ENCODE measurements at regions not wholly inside any gene's neighbourhood (a gene's known extent, or its start where the extent isn't known, plus 50 kb on each side); places are given as distances from the start of the nearest gene placed in this dataset.

DNA sequence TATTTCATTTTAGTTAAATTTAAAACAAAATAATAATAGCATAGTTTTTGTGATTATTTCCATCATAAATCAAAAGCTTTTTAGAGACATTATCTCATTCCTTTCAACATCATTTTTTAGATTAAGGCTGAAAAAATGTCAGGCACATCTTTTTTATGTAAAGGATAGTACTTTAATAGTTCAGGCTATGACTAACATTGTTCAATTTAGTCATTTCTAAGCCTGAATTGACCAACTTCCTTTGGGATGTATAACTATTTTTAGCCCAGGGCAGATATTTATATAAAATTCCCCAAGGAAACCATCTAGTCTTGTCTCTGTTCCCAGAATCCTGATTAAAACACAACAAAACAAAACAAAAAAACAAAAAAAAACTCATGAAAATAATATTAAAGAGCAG is 145.6 kb upstream of the PCDH18 start (continued):
- TF ChIP-seq, protein P1, sequence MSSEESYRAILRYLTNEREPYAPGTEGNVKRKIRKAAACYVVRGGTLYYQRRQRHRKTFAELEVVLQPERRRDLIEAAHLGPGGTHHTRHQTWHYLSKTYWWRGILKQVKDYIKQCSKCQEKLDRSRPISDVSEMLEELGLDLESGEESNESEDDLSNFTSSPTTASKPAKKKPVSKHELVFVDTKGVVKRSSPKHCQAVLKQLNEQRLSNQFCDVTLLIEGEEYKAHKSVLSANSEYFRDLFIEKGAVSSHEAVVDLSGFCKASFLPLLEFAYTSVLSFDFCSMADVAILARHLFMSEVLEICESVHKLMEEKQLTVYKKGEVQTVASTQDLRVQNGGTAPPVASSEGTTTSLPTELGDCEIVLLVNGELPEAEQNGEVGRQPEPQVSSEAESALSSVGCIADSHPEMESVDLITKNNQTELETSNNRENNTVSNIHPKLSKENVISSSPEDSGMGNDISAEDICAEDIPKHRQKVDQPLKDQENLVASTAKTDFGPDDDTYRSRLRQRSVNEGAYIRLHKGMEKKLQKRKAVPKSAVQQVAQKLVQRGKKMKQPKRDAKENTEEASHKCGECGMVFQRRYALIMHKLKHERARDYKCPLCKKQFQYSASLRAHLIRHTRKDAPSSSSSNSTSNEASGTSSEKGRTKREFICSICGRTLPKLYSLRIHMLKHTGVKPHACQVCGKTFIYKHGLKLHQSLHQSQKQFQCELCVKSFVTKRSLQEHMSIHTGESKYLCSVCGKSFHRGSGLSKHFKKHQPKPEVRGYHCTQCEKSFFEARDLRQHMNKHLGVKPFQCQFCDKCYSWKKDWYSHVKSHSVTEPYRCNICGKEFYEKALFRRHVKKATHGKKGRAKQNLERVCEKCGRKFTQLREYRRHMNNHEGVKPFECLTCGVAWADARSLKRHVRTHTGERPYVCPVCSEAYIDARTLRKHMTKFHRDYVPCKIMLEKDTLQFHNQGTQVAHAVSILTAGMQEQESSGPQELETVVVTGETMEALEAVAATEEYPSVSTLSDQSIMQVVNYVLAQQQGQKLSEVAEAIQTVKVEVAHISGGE (CRISPR knock-in tag; IDR thresholded peaks at IDR 0.05), result no peak
- TF ChIP-seq TARDBP (IDR thresholded peaks at IDR 0.05; ENCODE audit: borderline replicate concordance) (no peak), SUPT20H (IDR thresholded peaks at IDR 0.05; ENCODE audit: borderline replicate concordance, control insufficient read depth, low read depth, low read length) (no peak)

DNA sequence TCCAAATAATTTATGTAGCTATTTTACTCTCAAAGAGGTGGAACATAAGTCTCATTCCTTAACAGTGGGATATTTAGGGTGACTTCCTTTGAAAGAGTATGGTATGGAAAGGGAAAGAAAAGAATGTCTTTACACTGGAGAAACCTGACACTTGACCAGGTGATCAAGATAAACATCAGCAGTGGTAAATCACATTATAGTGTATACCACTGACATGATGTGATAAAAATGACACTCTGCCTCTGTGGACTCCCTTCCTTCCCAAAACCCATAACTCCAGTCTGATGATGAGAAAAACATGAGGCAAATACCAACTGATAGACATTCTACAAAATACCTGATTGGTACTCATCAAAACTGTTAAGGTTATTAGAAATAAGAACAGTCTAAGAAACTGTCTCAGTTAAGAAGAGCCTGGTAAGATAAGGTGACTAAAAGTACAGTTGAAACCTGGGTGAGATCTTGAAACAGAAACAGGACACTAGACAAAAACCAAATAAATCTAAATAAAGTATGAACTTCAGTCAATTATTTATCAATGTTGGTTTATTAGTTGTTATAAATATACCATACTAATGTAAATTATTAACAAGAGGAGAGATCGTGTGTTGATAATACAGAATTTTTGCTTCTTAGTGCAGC is 144.2 kb upstream of the PCDH18 start:
- Histone ChIP-seq H3K79me2 (ENCODE audit: control insufficient read depth, insufficient read depth, low read length) (no peaks in the 10 kb centered on the region), H3K9me3 (replicated peaks; ENCODE audit: control insufficient read depth, insufficient read depth, low read length) (no peaks in the 10 kb centered on the region), H3K36me3 (ENCODE audit: control insufficient read depth in 2 of 2, insufficient read depth in 2 of 2, low read length in 1 of 2) (no peaks in the 10 kb centered on the region), H3K4me2 (ENCODE audit: control insufficient read depth, insufficient read depth) (no peak overlapping the region), H3K27ac (ENCODE audit: control insufficient read depth, insufficient read depth) (no peak overlapping the region), H2AFZ (ENCODE audit: control insufficient read depth, low read depth, low read length) (no peak overlapping the region), H3K27me3 (replicated peaks in 1 of 2; ENCODE audit: control insufficient read depth in 2 of 2, insufficient read depth in 2 of 2, low read length in 1 of 2) (no peaks in the 10 kb centered on the region), H4K20me1 (ENCODE audit: control insufficient read depth, insufficient read depth) (no peaks in the 10 kb centered on the region), H3K4me3 (no peak overlapping the region), H3K9ac (ENCODE audit: control insufficient read depth, insufficient read depth, low read length) (no peak overlapping the region), H3K4me1 (ENCODE audit: control insufficient read depth, insufficient read depth, low read length) (no peaks in the 10 kb centered on the region)
- POLR2A ChIA-PET, result no interaction called here
- CTCF ChIA-PET, result no interaction called here
- TF ChIP-seq PAX8 (IDR thresholded peaks at IDR 0.05), result no peak
- TF ChIP-seq SIX5 (IDR thresholded peaks at IDR 0.05; ENCODE audit: low read depth, low read length, severe bottlenecking), result no peak
- in situ Hi-C loops (cut with MboI) (no loop called here), intact Hi-C loops (cut with micrococcal nuclease; ENCODE audit: unreplicated experiment) (loop anchor here (2.0 kb wide), 1 partner anchor 36 kb away; no protein-coding TSS in a partner anchor)
- 85% methylated on average over 1 of the region's 1 CpG for WGBS (ENCODE audit: insufficient coverage, insufficient replicate concordance, low lambda C conversion rate, missing lambda C conversion rate)
- RAD21 ChIA-PET (ENCODE audit: unreplicated experiment), result no interaction called here
- DNase-seq (ENCODE audit: low read depth, low spot score) (no peak), FAIRE-seq (no peak), ATAC-seq (peak; percentile 40; the same call in 2 of the 3 replicates)
- BruUV-seq (replicated peaks), result no TSS peak
- SMC1A ChIA-PET (ENCODE audit: uncharacterized antibody, unreplicated experiment), result no interaction called here

Measured in GM12878 (cell line).